ENCODE measurements at regions not wholly inside any gene's neighbourhood (a gene's known extent, or its start where the extent isn't known, plus 50 kb on each side); places are given as distances from the start of the nearest gene placed in this dataset.

GRCh38 chr5:54769746-54770145, 215.6 kb downstream of the ESM1 start:
- Histone ChIP-seq H3K27me3 (ENCODE audit: low read depth, low read length) (no peaks in the 10 kb centered on the region), H3K36me3 (replicated peaks; ENCODE audit: low read depth, low read length) (no peaks in the 10 kb centered on the region), H2AFZ (ENCODE audit: low read depth, low read length) (no peak overlapping the region), H3K4me3 (ENCODE audit: low read length) (no peak overlapping the region), H3K9ac (ENCODE audit: low read length) (no peak overlapping the region), H3K79me2 (ENCODE audit: low read length) (no peaks in the 10 kb centered on the region), H3K27ac (ENCODE audit: low read length) (peak overlapping the region; percentile 100), H3K4me1 (ENCODE audit: low read length) (peaks cover 97% of the 10 kb centered on the region), H3K9me3 (ENCODE audit: insufficient read depth, low read length) (no peaks in the 10 kb centered on the region), H4K20me1 (ENCODE audit: insufficient read depth, low read length) (no peaks in the 10 kb centered on the region), H3K4me2 (ENCODE audit: low read length) (no peak overlapping the region)
- TF ChIP-seq EZH2phosphoT487 (IDR thresholded peaks at IDR 0.05; ENCODE audit: low read depth) (no peak), CTCF (IDR thresholded peaks at IDR 0.05; ENCODE audit: low read depth, low read length) (no peak)

GRCh38 chr5:54769072-54769471, 216.3 kb downstream of the ESM1 start:
- H3K79me2 ChIP-seq (ENCODE audit: low read length), result no peaks in the 10 kb centered on the region
- H3K27me3 ChIP-seq (ENCODE audit: low read depth, low read length), result no peaks in the 10 kb centered on the region
- no peaks in the 10 kb centered on the region for H3K36me3 ChIP-seq (replicated peaks; ENCODE audit: low read depth, low read length)
- H2AFZ ChIP-seq (ENCODE audit: low read depth, low read length), result no peak overlapping the region
- peaks cover 97% of the 10 kb centered on the region for H3K4me1 ChIP-seq (ENCODE audit: low read length)
- H3K9ac ChIP-seq (ENCODE audit: low read length), result peak overlapping the region; percentile 59; the same call in 1 of the 2 replicates
- no peak for TF ChIP-seq EZH2phosphoT487 (IDR thresholded peaks at IDR 0.05; ENCODE audit: low read depth)
- TF ChIP-seq CTCF (IDR thresholded peaks at IDR 0.05; ENCODE audit: low read depth, low read length), result no peak
- peak overlapping the region; percentile 100 for H3K27ac ChIP-seq (ENCODE audit: low read length)
- H3K4me2 ChIP-seq (ENCODE audit: low read length), result peak overlapping the region; percentile 41; the same call in 1 of the 2 replicates
- no peaks in the 10 kb centered on the region for H4K20me1 ChIP-seq (ENCODE audit: insufficient read depth, low read length)
- H3K9me3 ChIP-seq (ENCODE audit: insufficient read depth, low read length), result no peaks in the 10 kb centered on the region
- no peak overlapping the region for H3K4me3 ChIP-seq (ENCODE audit: low read length)

GRCh38 chr5:54766748-54767147, 218.6 kb downstream of the ESM1 start:
- Histone ChIP-seq H3K79me2 (ENCODE audit: low read length) (no peaks in the 10 kb centered on the region), H2AFZ (ENCODE audit: low read depth, low read length) (no peak overlapping the region), H3K27ac (ENCODE audit: low read length) (peak overlapping the region; percentile 100), H3K4me3 (ENCODE audit: low read length) (no peak overlapping the region), H3K4me1 (ENCODE audit: low read length) (peaks cover 97% of the 10 kb centered on the region), H3K9ac (ENCODE audit: low read length) (peak overlapping the region; percentile 59; the same call in 1 of the 2 replicates), H3K27me3 (ENCODE audit: low read depth, low read length) (no peaks in the 10 kb centered on the region), H3K4me2 (ENCODE audit: low read length) (0 out of 2 replicates have a peak overlapping the region, but pooled peaks have one; percentile 17), H3K36me3 (replicated peaks; ENCODE audit: low read depth, low read length) (peaks cover 3% of the 10 kb centered on the region), H3K9me3 (ENCODE audit: insufficient read depth, low read length) (no peaks in the 10 kb centered on the region; the same call in 1 of the 2 replicates), H4K20me1 (ENCODE audit: insufficient read depth, low read length) (no peaks in the 10 kb centered on the region)
- TF ChIP-seq CTCF (IDR thresholded peaks at IDR 0.05; ENCODE audit: low read depth, low read length) (peak; percentile 60), EZH2phosphoT487 (IDR thresholded peaks at IDR 0.05; ENCODE audit: low read depth) (no peak)

DNA sequence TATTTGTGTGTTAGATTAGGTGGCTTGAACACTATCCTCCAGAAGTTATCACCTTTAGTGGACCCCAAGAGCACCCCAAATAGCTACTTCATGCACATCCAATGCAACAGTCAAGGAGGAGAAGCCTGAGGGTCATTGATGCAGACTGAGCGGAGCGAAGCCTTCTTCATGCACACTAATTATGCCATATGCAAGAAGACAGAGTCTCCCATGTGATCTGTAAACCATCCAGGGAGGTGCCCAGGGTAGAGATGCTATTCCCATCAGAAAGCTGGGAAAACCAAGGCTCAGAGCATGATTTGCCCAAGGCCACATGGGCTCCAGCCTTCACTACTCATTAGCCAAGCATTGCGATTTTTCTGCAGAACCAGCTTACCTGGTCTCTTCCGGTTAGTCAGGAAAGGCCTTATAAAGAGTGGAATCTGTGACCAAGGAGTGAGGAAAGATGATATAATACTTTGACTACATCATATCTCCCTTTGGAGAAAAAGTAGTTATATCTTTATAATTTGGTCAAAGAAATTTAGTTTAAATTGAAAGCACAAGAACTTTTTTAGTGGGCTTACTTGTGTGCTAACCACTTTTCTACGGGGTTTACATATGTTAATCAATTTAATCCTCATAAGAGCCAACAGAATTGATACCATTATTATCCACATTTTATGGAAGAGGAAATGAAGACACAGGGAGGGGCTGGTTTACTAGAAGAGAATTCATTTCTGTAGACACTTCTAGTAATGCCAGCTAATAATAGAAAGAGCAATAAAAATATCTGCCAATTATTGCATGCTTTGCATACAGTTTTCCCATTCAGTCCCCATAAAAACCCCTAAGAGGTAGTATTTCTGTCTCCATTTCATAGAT, 220.0 kb downstream of the ESM1 start:
- TF ChIP-seq CTCF (IDR thresholded peaks at IDR 0.05; ENCODE audit: low read depth, low read length), result no peak
- no peak for TF ChIP-seq EZH2phosphoT487 (IDR thresholded peaks at IDR 0.05; ENCODE audit: low read depth)
- H3K9me3 ChIP-seq (ENCODE audit: insufficient read depth, low read length), result no peaks in the 10 kb centered on the region; the same call in 1 of the 2 replicates
- H3K27ac ChIP-seq (ENCODE audit: low read length), result peak overlapping the region; percentile 100
- H3K36me3 ChIP-seq (replicated peaks; ENCODE audit: low read depth, low read length), result peaks cover 3% of the 10 kb centered on the region
- H3K79me2 ChIP-seq (ENCODE audit: low read length), result no peaks in the 10 kb centered on the region
- H3K27me3 ChIP-seq (ENCODE audit: low read depth, low read length), result no peaks in the 10 kb centered on the region
- H4K20me1 ChIP-seq (ENCODE audit: insufficient read depth, low read length), result no peaks in the 10 kb centered on the region
- peak overlapping the region; percentile 84 for H3K4me2 ChIP-seq (ENCODE audit: low read length)
- peak overlapping the region; percentile 90 for H3K9ac ChIP-seq (ENCODE audit: low read length)
- peak overlapping the region; percentile 17 for H3K4me3 ChIP-seq (ENCODE audit: low read length)
- no peak overlapping the region for H2AFZ ChIP-seq (ENCODE audit: low read depth, low read length)
- peaks cover 97% of the 10 kb centered on the region for H3K4me1 ChIP-seq (ENCODE audit: low read length)

All from OCI-LY3 (cell line).